ENCODE measurements at regions not wholly inside any gene's neighbourhood (a gene's known extent, or its start where the extent isn't known, plus 50 kb on each side); places are given as distances from the start of the nearest gene placed in this dataset.
A peak's percentile ranks its signal among the peaks of the same experiment; 100 is the strongest.

DNA sequence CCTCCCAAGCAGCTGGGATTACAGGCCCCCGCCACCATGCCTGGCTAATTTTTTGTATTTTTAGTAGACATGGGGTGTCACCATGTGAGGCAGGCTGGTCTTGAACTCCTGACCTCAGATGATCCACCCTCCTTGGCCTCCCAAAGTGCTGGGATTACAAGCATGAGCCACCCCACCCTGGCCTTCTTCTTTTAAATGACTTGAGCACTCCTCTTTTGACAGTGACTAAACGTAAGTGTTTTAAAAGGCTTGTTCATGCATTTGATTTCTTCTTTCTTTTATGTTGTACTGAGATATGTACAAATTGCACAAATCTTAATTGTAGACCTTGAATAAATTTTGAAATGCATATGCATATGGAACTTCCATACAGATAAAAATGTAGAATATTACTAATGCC is 337.9 kb downstream of the CETN3 start:
- TF ChIP-seq, protein P1, sequence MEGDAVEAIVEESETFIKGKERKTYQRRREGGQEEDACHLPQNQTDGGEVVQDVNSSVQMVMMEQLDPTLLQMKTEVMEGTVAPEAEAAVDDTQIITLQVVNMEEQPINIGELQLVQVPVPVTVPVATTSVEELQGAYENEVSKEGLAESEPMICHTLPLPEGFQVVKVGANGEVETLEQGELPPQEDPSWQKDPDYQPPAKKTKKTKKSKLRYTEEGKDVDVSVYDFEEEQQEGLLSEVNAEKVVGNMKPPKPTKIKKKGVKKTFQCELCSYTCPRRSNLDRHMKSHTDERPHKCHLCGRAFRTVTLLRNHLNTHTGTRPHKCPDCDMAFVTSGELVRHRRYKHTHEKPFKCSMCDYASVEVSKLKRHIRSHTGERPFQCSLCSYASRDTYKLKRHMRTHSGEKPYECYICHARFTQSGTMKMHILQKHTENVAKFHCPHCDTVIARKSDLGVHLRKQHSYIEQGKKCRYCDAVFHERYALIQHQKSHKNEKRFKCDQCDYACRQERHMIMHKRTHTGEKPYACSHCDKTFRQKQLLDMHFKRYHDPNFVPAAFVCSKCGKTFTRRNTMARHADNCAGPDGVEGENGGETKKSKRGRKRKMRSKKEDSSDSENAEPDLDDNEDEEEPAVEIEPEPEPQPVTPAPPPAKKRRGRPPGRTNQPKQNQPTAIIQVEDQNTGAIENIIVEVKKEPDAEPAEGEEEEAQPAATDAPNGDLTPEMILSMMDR (IDR thresholded peaks at IDR 0.05) = no peak
- no peak for TF ChIP-seq POLR2A (IDR thresholded peaks at IDR 0.05)
- WGBS, 2 donors = 88 to 96% methylated on average over 2 of the region's 2 CpGs
- no peak overlapping the region for H3K4me3 ChIP-seq (ENCODE audit: low read depth, poor library complexity, severe bottlenecking)
- intact Hi-C loops (cut with DNase I; ENCODE audit: low total_unique reads) = no loop called here
- no peak for DNase-seq (ENCODE audit: low spot score in 2 of 2)

GRCh38 chr5:90071066-90071465 is 338.5 kb downstream of the CETN3 start:
- DNase-seq (ENCODE audit: low spot score in 2 of 2) = no peak
- 0 to 48% methylated on average over 1 of the region's 1 CpG for WGBS, 2 donors
- intact Hi-C loops (cut with DNase I; ENCODE audit: low total_unique reads) = no loop called here
- no peak for TF ChIP-seq POLR2A (IDR thresholded peaks at IDR 0.05)
- TF ChIP-seq, protein P1 (IDR thresholded peaks at IDR 0.05) = no peak
- H3K4me3 ChIP-seq (ENCODE audit: low read depth, poor library complexity, severe bottlenecking) = no peak overlapping the region

GRCh38 chr5:90066920-90067319 is 342.6 kb downstream of the CETN3 start:
- TF ChIP-seq POLR2A (IDR thresholded peaks at IDR 0.05) = no peak
- TF ChIP-seq, protein P1 (IDR thresholded peaks at IDR 0.05) = no peak
- no peak for DNase-seq (ENCODE audit: low spot score in 2 of 2)
- 71 to 93% methylated on average over 2 of the region's 2 CpGs for WGBS, 2 donors
- no peak overlapping the region for H3K4me3 ChIP-seq (ENCODE audit: low read depth, poor library complexity, severe bottlenecking)
- intact Hi-C loops (cut with DNase I; ENCODE audit: low total_unique reads) = no loop called here

- intact Hi-C loops (cut with DNase I; ENCODE audit: low total_unique reads) = no loop called here
- H3K4me3 ChIP-seq (ENCODE audit: low read depth, poor library complexity, severe bottlenecking) = no peak overlapping the region
- DNase-seq (ENCODE audit: low spot score in 2 of 2) = peak in 1 of 2 donors; percentile 60
- no peak for TF ChIP-seq POLR2A (IDR thresholded peaks at IDR 0.05)
- TF ChIP-seq, protein P1 (IDR thresholded peaks at IDR 0.05) = no peak
- 50 to 54% methylated on average over 15 of the region's 15 CpGs for WGBS, 2 donors
Observed at GRCh38 chr5:90056911-90057705, 352.4 kb downstream of the CETN3 start.

GRCh38 chr5:90055831-90056328 is 353.7 kb downstream of the CETN3 start:
- no peak for DNase-seq (ENCODE audit: low spot score in 2 of 2)

More at GRCh38 chr5:90055831-90056328, 353.7 kb downstream of the CETN3 start:
- intact Hi-C loops (cut with DNase I; ENCODE audit: low total_unique reads) = no loop called here
- TF ChIP-seq, protein P1 (IDR thresholded peaks at IDR 0.05) = no peak
- no peak for TF ChIP-seq POLR2A (IDR thresholded peaks at IDR 0.05)
- WGBS, 2 donors = 49 to 53% methylated on average over 9 of the region's 9 CpGs
- H3K4me3 ChIP-seq (ENCODE audit: low read depth, poor library complexity, severe bottlenecking) = no peak overlapping the region
